SK-N-DZ (cell line): ENCODE measurements at regions not wholly inside any gene's neighbourhood (a gene's known extent, or its start where the extent isn't known, plus 50 kb on each side); places are given as distances from the start of the nearest gene placed in this dataset.
"Not testable (repeated sequence)": the region's sequence is repeated elsewhere in the genome, so short reads cannot be mapped to it uniquely, and the experiment has no call there.

Experiments
- DNase-seq: peaks from one replicate; pipeline ENCODE4 v3.0.0-alpha.2; 2015; ENCODE audit warnings: low spot score

GRCh38 chr2:219726916-219727315 lies 99.5 kb downstream of the SLC4A3 start:
- DNase-seq, result no peak

GRCh38 chr2:219727771-219728429 lies 100.5 kb downstream of the SLC4A3 start:
- DNase-seq, result peak; percentile 36

- DNase-seq, result peak; percentile 9
Observed at GRCh38 chr2:219728991-219729487, 101.6 kb downstream of the SLC4A3 start.

GRCh38 chr2:219731173-219731572 lies 103.7 kb downstream of the SLC4A3 start:
- no peak for DNase-seq

GRCh38 chr2:219733106-219733505 lies 105.7 kb downstream of the SLC4A3 start:
- no peak for DNase-seq

- DNase-seq, result no peak
Observed at GRCh38 chr2:219733746-219734145, 106.3 kb downstream of the SLC4A3 start.

- DNase-seq, result peak; percentile 54
Observed at GRCh38 chr2:219736209-219736608, 108.8 kb downstream of the SLC4A3 start.

- no peak for DNase-seq
Observed at GRCh38 chr2:219737270-219737691, 109.9 kb downstream of the SLC4A3 start.

- no peak for DNase-seq
Observed at GRCh38 chr2:219739066-219739465, 111.6 kb downstream of the SLC4A3 start.

GRCh38 chr2:219739866-219740440 lies 112.5 kb downstream of the SLC4A3 start:
- no peak for DNase-seq

GRCh38 chr2:219743548-219743947 lies 116.1 kb downstream of the SLC4A3 start:
- no peak for DNase-seq

GRCh38 chr2:219744066-219744465 lies 116.6 kb downstream of the SLC4A3 start:
- DNase-seq, result no peak

GRCh38 chr2:219744600-219744999 lies 117.2 kb downstream of the SLC4A3 start:
- DNase-seq, result no peak

- DNase-seq, result no peak
Observed at GRCh38 chr2:219747637-219748036, 120.2 kb downstream of the SLC4A3 start.

- no peak for DNase-seq
Observed at GRCh38 chr2:219748671-219749570, 121.5 kb downstream of the SLC4A3 start.

- not testable (repeated sequence) for DNase-seq
Observed at GRCh38 chr2:219751121-219751520, 123.7 kb downstream of the SLC4A3 start.

GRCh38 chr2:219752726-219753125 lies 125.3 kb downstream of the SLC4A3 start:
- DNase-seq, result no peak

GRCh38 chr2:219758907-219759680 lies 131.7 kb downstream of the SLC4A3 start:
- DNase-seq, result no peak

GRCh38 chr2:219759801-219760200 lies 132.4 kb downstream of the SLC4A3 start:
- DNase-seq, result no peak

- no peak for DNase-seq
Observed at GRCh38 chr2:219765231-219765911, 137.9 kb downstream of the SLC4A3 start.

- DNase-seq, result no peak
Observed at GRCh38 chr2:219766658-219767057, 139.2 kb downstream of the SLC4A3 start.
